AG04449 (cell line): ENCODE measurements at regions not wholly inside any gene's neighbourhood (a gene's known extent, or its start where the extent isn't known, plus 50 kb on each side); places are given as distances from the start of the nearest gene placed in this dataset.

Experiments
- CTCF ChIA-PET: fragments of 350-600 bp; formaldehyde crosslinking; extraction: SDS; loops from one replicate; lab custom pipeline; 2021; ENCODE audit warnings: antibody characterized with exemption; lab: Yijun Ruan, JAX
- POLR2A ChIA-PET: fragments of 400-600, 350-600 bp; formaldehyde crosslinking; extraction: SDS; loops from one replicate; lab custom pipeline; 2020; ENCODE audit warnings: antibody characterized with exemption, inconsistent platforms; lab: Yijun Ruan, JAX
- DNase-seq: peaks from one replicate; pipeline ENCODE4 v3.0.0-alpha.2; 2010; ENCODE audit warnings: low read depth, low spot score
- H3K4me3 ChIP-seq: 2 replicates; pipeline ENCODE4 v1.5.1; 2011; ENCODE audit warnings: low read depth, mild to moderate bottlenecking, control low read depth, low read length
- TF ChIP-seq, protein P1 (sequence below): IDR thresholded peaks from one replicate; pipeline ENCODE4 v1.5.1; 2011; ENCODE audit warnings: mild to moderate bottlenecking, moderate library complexity, low read length, control low read depth, inconsistent platforms; ENCODE audit not compliant: insufficient read depth; ENCODE audit errors: missing control alignments

DNA sequence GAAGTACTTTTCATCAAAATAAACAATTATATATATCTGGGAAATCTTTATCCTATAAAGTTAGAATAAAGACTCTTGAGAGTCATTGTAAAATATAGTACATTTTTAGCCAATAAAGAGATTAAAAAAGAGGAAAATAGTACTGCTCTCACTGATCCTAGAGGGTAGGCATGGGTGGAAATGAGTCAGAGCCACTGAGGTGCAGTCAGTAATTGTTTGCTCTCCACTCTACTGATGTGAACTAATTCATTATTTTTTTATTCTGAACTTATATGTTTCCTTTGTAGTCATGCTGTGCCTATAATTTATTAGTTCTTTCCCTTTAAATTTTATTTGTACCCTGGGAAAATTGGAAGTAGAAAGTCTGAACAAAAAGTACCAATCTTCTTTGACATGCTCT lies 1359.4 kb upstream of the GJE1 start:
- no peak overlapping the region for H3K4me3 ChIP-seq
- TF ChIP-seq, protein P1, sequence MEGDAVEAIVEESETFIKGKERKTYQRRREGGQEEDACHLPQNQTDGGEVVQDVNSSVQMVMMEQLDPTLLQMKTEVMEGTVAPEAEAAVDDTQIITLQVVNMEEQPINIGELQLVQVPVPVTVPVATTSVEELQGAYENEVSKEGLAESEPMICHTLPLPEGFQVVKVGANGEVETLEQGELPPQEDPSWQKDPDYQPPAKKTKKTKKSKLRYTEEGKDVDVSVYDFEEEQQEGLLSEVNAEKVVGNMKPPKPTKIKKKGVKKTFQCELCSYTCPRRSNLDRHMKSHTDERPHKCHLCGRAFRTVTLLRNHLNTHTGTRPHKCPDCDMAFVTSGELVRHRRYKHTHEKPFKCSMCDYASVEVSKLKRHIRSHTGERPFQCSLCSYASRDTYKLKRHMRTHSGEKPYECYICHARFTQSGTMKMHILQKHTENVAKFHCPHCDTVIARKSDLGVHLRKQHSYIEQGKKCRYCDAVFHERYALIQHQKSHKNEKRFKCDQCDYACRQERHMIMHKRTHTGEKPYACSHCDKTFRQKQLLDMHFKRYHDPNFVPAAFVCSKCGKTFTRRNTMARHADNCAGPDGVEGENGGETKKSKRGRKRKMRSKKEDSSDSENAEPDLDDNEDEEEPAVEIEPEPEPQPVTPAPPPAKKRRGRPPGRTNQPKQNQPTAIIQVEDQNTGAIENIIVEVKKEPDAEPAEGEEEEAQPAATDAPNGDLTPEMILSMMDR: no peak
- POLR2A ChIA-PET: no interaction called here
- CTCF ChIA-PET: interaction anchor here (0.8 kb wide), 1 partner anchor 12 kb away, joined by 3 read pairs; no protein-coding TSS in a partner anchor
- no peak for DNase-seq

DNA sequence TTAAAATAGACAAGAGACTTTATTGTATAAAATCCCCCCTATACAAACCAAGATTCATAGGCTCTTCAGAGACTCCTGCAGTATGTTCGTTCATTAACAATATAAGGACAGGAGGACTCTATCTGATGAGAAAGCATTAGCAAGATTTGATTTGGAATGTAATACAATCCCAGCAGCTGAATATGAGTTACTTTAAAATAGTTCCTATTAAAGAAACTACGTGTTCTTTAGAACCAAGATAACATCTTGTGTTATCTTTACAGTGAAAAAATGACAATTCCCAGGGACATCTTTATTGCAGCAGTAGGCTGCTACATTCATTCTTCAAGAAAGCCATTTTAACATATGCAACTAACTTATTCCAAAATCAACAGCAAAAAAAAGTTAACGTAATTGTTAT lies 1360.1 kb upstream of the GJE1 start:
- TF ChIP-seq, protein P1: no peak
- no peak for DNase-seq

DNA sequence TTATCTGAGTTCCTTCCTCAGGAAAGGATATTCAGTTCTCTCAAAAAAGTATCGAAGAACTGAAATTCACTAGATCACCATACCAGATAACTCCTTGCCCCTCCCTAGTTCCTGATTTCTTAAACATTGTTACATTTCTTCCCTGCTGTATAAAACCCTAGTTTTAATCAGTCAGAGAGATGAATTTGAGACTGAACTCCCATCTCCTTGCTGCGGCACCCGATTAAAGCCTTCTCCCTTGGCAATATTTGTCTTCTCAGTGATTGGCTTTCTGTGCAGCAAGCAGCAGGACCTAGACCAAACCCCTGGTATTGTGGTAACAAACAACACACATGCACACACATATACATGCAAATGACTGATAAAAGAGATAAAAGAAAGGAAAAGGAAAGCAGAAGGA lies 1364.6 kb upstream of the GJE1 start:
- ChIA-PET CTCF (interaction anchor here (1.2 kb wide), 1 partner anchor 14 kb away, joined by 3 read pairs; no protein-coding TSS in a partner anchor), POLR2A (no interaction called here)
- TF ChIP-seq, protein P1: no peak
- no peak overlapping the region for H3K4me3 ChIP-seq
- DNase-seq: no peak

More for the DNA sequence above, 1360.1 kb upstream of the GJE1 start:
- H3K4me3 ChIP-seq: no peak overlapping the region
- POLR2A ChIA-PET: no interaction called here
- CTCF ChIA-PET: no interaction called here

DNA sequence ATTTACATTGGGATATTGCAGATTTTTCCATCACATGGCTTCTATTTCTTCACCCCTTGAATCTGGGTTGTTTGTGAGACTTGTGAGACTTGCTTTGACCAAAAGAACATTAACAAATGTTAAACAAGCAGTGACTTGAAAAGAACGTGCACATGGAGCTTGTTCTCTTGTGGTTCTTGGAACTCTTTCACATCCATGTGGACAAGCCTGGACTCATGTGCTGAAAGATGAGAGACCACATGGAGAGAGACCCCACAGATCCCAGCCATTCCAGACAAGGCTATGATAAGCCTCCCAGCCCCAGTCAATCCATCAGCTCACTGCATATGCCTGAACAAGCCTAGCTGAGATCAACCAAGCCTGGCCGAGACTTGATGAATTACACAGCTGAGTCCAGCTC lies 1365.7 kb upstream of the GJE1 start:
- ChIA-PET CTCF (interaction anchor here (1.2 kb wide), 1 partner anchor 13 kb away, joined by 3 read pairs; no protein-coding TSS in a partner anchor), POLR2A (no interaction called here)
- no peak overlapping the region for H3K4me3 ChIP-seq
- TF ChIP-seq, protein P1: no peak
- no peak for DNase-seq

DNA sequence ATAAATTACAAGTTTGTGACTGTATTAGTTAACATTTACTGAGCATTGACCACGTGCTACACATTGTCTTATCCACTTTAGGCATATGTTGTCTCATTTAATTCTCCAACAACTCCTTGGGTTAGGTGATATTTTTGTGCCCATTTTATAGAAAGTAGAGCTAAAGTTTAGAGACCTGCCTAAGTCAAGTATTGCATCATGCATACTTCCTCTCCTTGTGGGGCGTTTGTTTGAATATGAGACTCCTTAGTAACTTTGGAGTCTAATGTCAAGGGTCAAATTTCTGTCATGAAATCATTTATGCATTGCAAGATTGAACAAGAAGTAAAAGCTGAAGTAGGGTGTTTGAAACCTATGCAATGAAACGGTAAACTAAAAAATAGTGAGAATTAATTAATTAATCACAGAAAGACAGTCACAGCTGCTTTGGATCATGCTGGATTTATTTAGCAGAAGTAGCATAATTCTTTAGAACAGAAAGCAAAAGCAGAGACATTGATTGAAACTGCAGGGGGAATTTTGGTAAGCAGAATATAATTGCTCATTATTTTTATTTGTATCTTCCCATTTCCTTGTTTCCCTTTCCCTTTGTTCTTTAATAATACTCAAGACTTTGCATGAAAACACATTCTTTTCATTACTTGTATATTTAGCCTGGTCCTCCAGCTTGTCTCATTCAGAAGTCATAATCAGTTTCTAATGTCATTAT lies 1374.4 kb upstream of the GJE1 start:
- ChIA-PET CTCF (no interaction called here), POLR2A (no interaction called here)
- no peak overlapping the region for H3K4me3 ChIP-seq
- DNase-seq: no peak
- TF ChIP-seq, protein P1: no peak

DNA sequence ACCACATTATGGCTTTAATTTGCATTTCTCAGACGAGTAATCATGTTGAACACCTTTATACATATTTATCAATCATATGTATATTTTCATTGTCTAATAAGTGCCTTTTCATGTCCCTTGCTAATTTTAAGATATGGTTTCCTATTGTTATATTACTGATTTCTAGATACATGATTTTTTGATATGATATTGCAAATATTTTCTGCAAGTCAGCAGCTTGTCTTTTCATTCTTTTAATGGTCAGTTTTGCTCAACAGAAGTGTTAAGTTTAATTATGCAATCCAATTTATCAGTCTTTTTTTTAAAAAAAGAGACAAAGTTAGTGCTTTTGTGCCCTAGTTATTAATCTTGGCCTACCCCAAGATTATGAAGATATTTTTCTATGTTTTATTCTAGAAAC lies 1377.8 kb upstream of the CITED2 start:
- TF ChIP-seq, protein P1: no peak
- DNase-seq: no peak
- H3K4me3 ChIP-seq: no peak overlapping the region
- ChIA-PET POLR2A (no interaction called here), CTCF (no interaction called here)
